Prostate gland (tissue), 2 donors: ENCODE measurements at regions not wholly inside any gene's neighbourhood (a gene's known extent, or its start where the extent isn't known, plus 50 kb on each side); places are given as distances from the start of the nearest gene placed in this dataset.

Source experiments
- DNase-seq: peaks from one replicate; pipeline ENCODE4 v3.0.0-alpha.2; 2019; ENCODE audit warnings: low spot score
- H3K27ac ChIP-seq, 2 donors: fragments of 200-600 bp; sonication (generic); 2 replicates each; pipeline ENCODE4 v1.5.1; 2017 to 2019
- H3K27me3 ChIP-seq: fragments of 200-600 bp; sonication (generic); replicated peaks from 2 replicates; pipeline ENCODE4 v1.5.1; 2019; ENCODE audit not compliant: insufficient read depth
- H3K36me3 ChIP-seq, 2 donors: fragments of 200-600 bp; sonication (generic); 1 replicate in 1 of 2; 2 replicates in 1 of 2; pipeline versions ENCODE4 v1.5.1 to v1.8.1; 2017 to 2019
- H3K4me1 ChIP-seq: fragments of 200-600 bp; sonication (generic); replicated peaks from 2 replicates; pipeline ENCODE4 v1.5.1; 2019
- H3K4me3 ChIP-seq, 2 donors: fragments of 200-600 bp; sonication (generic); 2 replicates each; pipeline ENCODE4 v1.5.1; 2017 to 2019
- H3K9me3 ChIP-seq: fragments of 200-600 bp; sonication (generic); 2 replicates; pipeline ENCODE4 v1.5.1; 2017
- CTCF ChIP-seq, 4 experiments: fragments of 200-600 bp in 2 of 4; fragments of 450-650 bp in 2 of 4; sonication (generic) in 2 of 4; IDR thresholded peaks; 1 replicate in 3 of 4; 2 replicates in 1 of 4; pipeline ENCODE4 v1.5.1; 2016 to 2019; ENCODE audit warnings: antibody characterized with exemption in 4 of 4, mild to moderate bottlenecking in 2 of 4, moderate library complexity in 2 of 4
- POLR2A ChIP-seq: fragments of 450-650 bp; IDR thresholded peaks from one replicate; pipeline ENCODE4 v1.6.1; 2016; ENCODE audit warnings: antibody characterized with exemption, mild to moderate bottlenecking
- POLR2AphosphoS5 ChIP-seq: sonication (generic); formaldehyde crosslinking; IDR thresholded peaks from one replicate; pipeline ENCODE4 v1.6.1; 2017; ENCODE audit warnings: antibody characterized with exemption
- WGBS: methylation state at CpG from one replicate; pipeline ENCODE4 v1.1.5; 2018; 5-methylcytosine and 5-hydroxymethylcytosine counted together
- intact Hi-C: fragments of 100-400 bp; cut with DNase I; formaldehyde crosslinking; loops from one replicate; pipeline ENCODE4 v1.14.2; 2022

DNA sequence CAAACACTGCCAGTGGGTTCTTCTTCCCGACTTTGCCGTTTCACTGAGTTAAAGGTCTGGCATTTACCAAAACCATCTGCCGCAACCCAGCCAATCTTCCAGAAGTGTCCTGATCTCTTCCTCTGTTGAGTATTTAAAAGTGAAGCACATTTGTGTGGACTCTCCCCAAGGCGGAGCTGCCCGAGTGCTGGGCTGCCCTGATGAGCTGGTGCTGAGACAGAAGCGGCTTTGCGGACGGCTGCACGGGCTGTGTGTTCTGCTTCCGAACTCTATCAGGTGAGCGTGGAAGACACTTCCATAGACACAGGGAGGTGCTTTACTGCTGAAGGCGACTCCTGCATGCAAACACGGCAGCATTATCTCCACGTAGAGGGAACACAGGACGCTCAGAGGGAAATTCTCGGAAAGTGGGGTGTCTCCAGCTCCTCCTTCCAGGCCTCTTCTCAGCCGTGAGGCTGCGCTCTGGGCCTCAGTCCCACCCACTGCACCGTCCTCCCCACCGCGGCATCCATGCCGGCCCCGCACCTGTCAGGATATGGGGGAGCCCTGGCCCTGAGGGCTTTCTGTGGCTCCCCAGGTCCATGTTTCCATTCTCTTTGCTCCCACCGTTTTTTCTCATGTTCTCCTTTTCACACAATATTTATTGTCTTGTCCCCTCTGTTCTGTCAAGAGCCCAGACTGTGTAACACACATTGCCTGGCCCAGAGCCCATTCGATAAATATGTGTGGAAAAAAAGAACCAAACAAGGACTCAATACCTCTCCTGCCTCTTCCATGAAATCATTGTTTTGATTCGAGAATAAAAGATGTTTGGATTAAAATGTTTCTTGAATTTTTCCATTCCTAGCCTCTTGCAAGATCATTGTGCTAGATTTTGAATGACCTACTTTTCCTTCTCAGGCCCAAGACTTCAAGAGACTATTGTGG is 205.1 kb downstream of the DLL1 start:
- Histone ChIP-seq H3K36me3 (no peaks in the 10 kb centered on the region), H3K4me1 (no peaks in the 10 kb centered on the region), H3K27me3 (no peaks in the 10 kb centered on the region), H3K27ac (peak overlapping the region; percentile 46 to 54), H3K9me3 (no peaks in the 10 kb centered on the region), H3K4me3 (no peak overlapping the region)
- no peak for TF ChIP-seq POLR2A
- TF ChIP-seq POLR2AphosphoS5 = peak; percentile 14
- TF ChIP-seq CTCF (IDR thresholded peaks at IDR 0.05) = no peak
- intact Hi-C loops = no loop called here
- 78% methylated on average over 26 of the region's 26 CpGs for WGBS
- no peak for DNase-seq

- H3K27ac ChIP-seq = no peak overlapping the region
- DNase-seq = no peak
- 91% methylated on average over 21 of the region's 21 CpGs for WGBS
- no peaks in the 10 kb centered on the region for H3K36me3 ChIP-seq
- no peak for TF ChIP-seq POLR2AphosphoS5
- TF ChIP-seq CTCF (IDR thresholded peaks at IDR 0.05) = no peak
- TF ChIP-seq POLR2A = no peak
- H3K27me3 ChIP-seq = no peaks in the 10 kb centered on the region
- H3K4me1 ChIP-seq = no peaks in the 10 kb centered on the region
- intact Hi-C loops = no loop called here
- no peaks in the 10 kb centered on the region for H3K9me3 ChIP-seq
- H3K4me3 ChIP-seq = no peak overlapping the region
Observed at GRCh38 chr6:170084166-170084730, 206.6 kb downstream of the DLL1 start.

DNA sequence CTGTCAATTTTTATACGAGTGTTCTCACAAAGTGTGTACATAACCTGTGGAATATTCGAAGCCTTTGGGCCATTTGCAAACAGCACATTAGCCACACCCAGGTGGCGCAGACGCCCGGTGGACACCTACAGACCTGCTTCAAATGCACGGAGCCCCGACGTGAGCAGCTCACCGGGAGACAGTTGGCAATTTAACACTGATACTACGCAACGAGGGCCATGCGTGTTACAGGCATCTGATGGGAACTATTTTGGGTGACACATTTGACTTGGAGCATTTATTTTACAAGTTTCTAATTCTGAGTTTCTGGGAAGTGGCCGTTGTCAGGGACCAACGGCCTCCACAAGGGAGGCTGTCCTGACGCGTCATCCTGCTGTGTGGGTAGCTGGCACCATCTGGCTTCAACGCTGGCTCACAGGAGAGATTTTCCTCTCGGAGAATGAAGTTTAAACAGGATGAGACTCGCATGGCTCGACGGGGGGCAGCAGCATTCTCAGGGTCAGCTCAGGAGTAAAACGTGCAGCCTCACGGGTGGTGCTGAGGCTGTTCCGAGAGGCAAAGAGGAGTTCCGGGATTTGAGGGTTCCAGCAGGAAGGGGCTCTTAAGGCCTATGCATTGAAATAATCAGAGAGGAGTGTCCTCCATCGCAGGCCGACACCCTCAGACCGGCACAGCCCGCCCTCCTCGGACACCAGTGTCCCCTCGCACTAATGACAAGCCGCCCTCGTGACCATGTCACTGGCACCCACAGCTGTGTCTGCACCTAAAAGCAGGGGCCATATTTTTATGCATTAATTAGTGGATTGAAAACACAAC is 207.4 kb downstream of the DLL1 start:
- Histone ChIP-seq H3K9me3 (no peaks in the 10 kb centered on the region), H3K36me3 (no peaks in the 10 kb centered on the region), H3K4me1 (no peaks in the 10 kb centered on the region), H3K27ac (no peak overlapping the region), H3K27me3 (no peaks in the 10 kb centered on the region), H3K4me3 (no peak overlapping the region)
- intact Hi-C loops = no loop called here
- DNase-seq = no peak
- 79% methylated on average over 33 of the region's 33 CpGs for WGBS
- TF ChIP-seq CTCF (IDR thresholded peaks at IDR 0.05) (no peak), POLR2A (no peak), POLR2AphosphoS5 (no peak)

GRCh38 chr6:170082531-170083187 is 208.2 kb downstream of the DLL1 start:
- DNase-seq = no peak
- intact Hi-C loops = no loop called here

More at GRCh38 chr6:170082531-170083187, 208.2 kb downstream of the DLL1 start:
- H3K4me1 ChIP-seq = no peaks in the 10 kb centered on the region
- no peak for TF ChIP-seq POLR2A
- TF ChIP-seq POLR2AphosphoS5 = no peak
- no peak for TF ChIP-seq CTCF (IDR thresholded peaks at IDR 0.05)
- H3K4me3 ChIP-seq = no peak overlapping the region
- 89% methylated on average over 12 of the region's 12 CpGs for WGBS
- no peak overlapping the region for H3K27ac ChIP-seq
- no peaks in the 10 kb centered on the region for H3K9me3 ChIP-seq
- no peaks in the 10 kb centered on the region for H3K27me3 ChIP-seq
- no peaks in the 10 kb centered on the region for H3K36me3 ChIP-seq
